Heart left ventricle (tissue), 16 donors: ENCODE measurements at regions not wholly inside any gene's neighbourhood (a gene's known extent, or its start where the extent isn't known, plus 50 kb on each side); places are given as distances from the start of the nearest gene placed in this dataset.
"Not testable (repeated sequence)": the region's sequence is repeated elsewhere in the genome, so short reads cannot be mapped to it uniquely, and the experiment has no call there.

Source experiments
- ATAC-seq, 4 donors: fragments of 200-7000 bp; cut with Tn5 transposase; one replicate each; pipeline ENCODE4 v1.9.1; 2020 to 2022; ENCODE audit warnings: moderate library complexity in 4 of 4, mild to moderate bottlenecking in 3 of 4, moderate number of reproducible peaks in 1 of 4
- DNase-seq, 5 donors: peaks; one replicate each; pipeline ENCODE4 v3.0.0-alpha.2; 2020
- H3K27ac ChIP-seq, 12 donors: fragments of 200-600 bp; sonication (generic) in 4 of 12; one replicate each; pipeline versions ENCODE4 v1.5.0 to v1.8.0; 2016 to 2022; ENCODE audit warnings: mild to moderate bottlenecking in 2 of 12
- H3K27me3 ChIP-seq, 9 donors: fragments of 200-600 bp; sonication (generic) in 2 of 9; one replicate each; pipeline versions ENCODE4 v1.5.1 to v1.8.0; 2016 to 2022; ENCODE audit warnings: mild to moderate bottlenecking in 3 of 9
- H3K36me3 ChIP-seq, 9 donors: fragments of 200-600 bp; sonication (generic) in 2 of 9; one replicate each; pipeline versions ENCODE4 v1.5.0 to v1.8.0; 2018 to 2022; ENCODE audit warnings: mild to moderate bottlenecking in 2 of 9
- H3K4me1 ChIP-seq, 12 donors: fragments of 200-600 bp; sonication (generic) in 4 of 12; one replicate each; pipeline versions ENCODE4 v1.5.0 to v1.8.0; 2016 to 2022; ENCODE audit warnings: mild to moderate bottlenecking in 3 of 12
- H3K4me3 ChIP-seq, 12 donors: fragments of 200-600 bp; sonication (generic) in 4 of 12; one replicate each; pipeline versions ENCODE4 v1.5.0 to v1.8.0; 2017 to 2022; ENCODE audit warnings: mild to moderate bottlenecking in 9 of 12, moderate library complexity in 4 of 12
- H3K9me3 ChIP-seq, 12 donors: fragments of 200-600 bp; sonication (generic) in 4 of 12; one replicate each; pipeline versions ENCODE4 v1.5.0 to v1.8.0; 2016 to 2022; ENCODE audit warnings: mild to moderate bottlenecking in 1 of 12
- WGBS, 4 donors: extraction: QIAGEN DNeasy Blood & Tissue Kit in 2 of 4; methylation state at CpG; one replicate each; pipeline versions ENCODE4 v1.1.5 to v1.1.7; 2013 to 2018; 5-methylcytosine and 5-hydroxymethylcytosine counted together
- intact Hi-C, 10 donors: fragments of 100-400 bp; cut with DNase I; formaldehyde crosslinking; loops; one replicate each; pipeline versions ENCODE4 v1.11.1 to v1.14.2; 2022
- TF ChIP-seq, protein P1 (sequence below), 12 donors: fragments of 200-600 bp; sonication (generic) in 4 of 12; IDR thresholded peaks; one replicate each; pipeline versions ENCODE4 v1.5.0 to v1.8.0; 2018 to 2022; ENCODE audit warnings: antibody characterized with exemption in 12 of 12, mild to moderate bottlenecking in 5 of 12
- donor health status: ischemic (EF 13 %, LVEDD 7.1; RV severe dilation, severe dysfunction).
- donor health status: healthy with polysubstance abuse.
- donor health status: DM: no; HTN: yes; CAD: no.
- donor health status: DM: no; HTN: no; CAD: no.
- donor health status: ischemic (EF 25% LVEDD 6.9; RV normal size, moderate dysfunction).
- donor health status: ischemic (EF 25% LVEDD 5.7; RV mildly dilated, moderate dysfunction).
- donor health status: healthy.
- donor health status: DM: yes; HTN: yes; CAD: no.
- donor health status: ischemic (EF 35%, LVEDD 5.7; RV mildly dilated, moderate dysfunction).
- donor health status: nonischemic (EF 11% LVEDD 7.7; RV severe dilation, severe dysfunction).
- donor health status: DM: yes; HTN: yes; CAD: no.
- donor health status: PGD.
- donor health status: ischemic (EF 29% LVEDD 5.4; RV normal size, mild dysfunction).
- donor health status: nonischemic (EF 23%, LVEDD 6.1; RV moderate dilation, normal function).

DNA sequence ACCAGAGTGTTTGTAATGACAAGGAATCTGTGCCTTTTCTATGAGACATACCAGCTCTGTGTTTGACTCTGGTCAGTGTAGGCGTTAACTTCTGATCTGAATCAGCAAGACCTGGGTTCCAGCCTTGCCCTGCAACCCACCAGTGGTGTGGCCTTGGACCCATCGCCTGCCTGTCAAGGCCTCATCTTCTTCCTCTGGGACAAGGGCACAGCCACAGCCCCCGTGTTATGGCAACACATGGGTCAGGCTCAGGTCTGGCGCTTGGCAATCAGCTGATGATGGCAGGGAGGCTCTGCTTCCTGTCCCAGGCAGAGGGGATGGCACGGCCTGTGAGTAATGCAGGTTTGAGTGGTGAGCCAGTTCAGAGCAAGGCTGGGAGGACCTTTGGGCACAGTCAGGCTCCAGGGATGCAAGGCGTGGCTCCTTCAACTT, 69.1 kb upstream of the PLGLB2 start:
- H3K4me3 ChIP-seq, intact Hi-C loops, H3K4me1 ChIP-seq, H3K27ac ChIP-seq, H3K9me3 ChIP-seq, H3K36me3 ChIP-seq, H3K27me3 ChIP-seq: not testable (repeated sequence)
- ATAC-seq (peak in 1 of 4 donors; percentile 10), DNase-seq (peak in 1 of 5 donors; percentile 47)
- WGBS, 4 donors = 80 to 100% (median 84%) methylated on average over 1 to 5 of the region's 6 CpGs; no CpG with 5 or more reads in 1 of the 4 donors

DNA sequence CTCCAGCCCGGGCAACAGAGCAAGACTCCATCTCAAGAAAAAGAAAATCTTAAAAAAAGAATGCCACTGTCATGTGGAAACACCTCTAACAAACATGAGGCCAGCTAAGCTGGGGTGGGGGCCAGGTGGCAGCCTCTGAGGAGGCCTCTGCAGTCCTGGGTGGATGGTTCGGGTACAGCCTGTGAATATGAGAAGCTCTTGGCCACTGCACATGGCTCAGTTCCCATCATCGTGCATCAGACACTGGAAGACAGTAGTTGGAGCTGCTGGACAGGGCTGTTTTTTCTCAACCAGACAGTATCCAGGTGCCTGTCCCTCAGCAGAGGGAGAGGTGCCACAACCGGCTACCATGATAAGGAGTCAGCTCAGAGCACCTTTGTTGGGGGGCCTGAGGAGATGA, 67.9 kb upstream of the PLGLB2 start:
- DNase-seq, H3K27me3 ChIP-seq, H3K4me3 ChIP-seq, H3K27ac ChIP-seq, H3K4me1 ChIP-seq, intact Hi-C loops, H3K9me3 ChIP-seq, H3K36me3 ChIP-seq: not testable (repeated sequence)
- ATAC-seq = peak in 1 of 4 donors; percentile 12
- WGBS, 4 donors = 13 to 46% (median 43%) methylated on average over 1 to 2 of the region's 4 CpGs; no CpG with 5 or more reads in 1 of the 4 donors

DNA sequence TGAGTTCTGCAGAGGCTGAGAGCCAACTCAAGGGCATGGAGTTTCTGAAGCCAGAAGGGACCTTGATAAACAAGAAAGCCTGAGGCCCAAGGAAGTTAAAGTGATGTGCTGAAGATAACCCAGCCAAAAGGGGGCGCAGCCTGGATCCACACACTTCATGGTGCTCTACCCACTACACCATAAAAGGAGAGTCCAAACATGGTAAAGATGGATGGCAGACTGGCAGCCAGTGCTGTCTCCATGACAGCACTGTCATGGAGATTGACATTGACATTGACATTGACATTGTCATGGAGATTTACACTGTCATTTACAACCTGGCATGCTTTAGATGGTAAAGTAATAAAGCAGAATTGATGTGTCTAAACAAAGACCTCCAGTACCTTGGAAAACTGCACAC, 67.2 kb upstream of the PLGLB2 start:
- WGBS, 4 donors = 89 to 90% methylated on average over 1 of the region's 1 CpG; no CpG with 5 or more reads in 2 of the 4 donors
- H3K27me3 ChIP-seq, DNase-seq, H3K4me3 ChIP-seq, H3K9me3 ChIP-seq, H3K27ac ChIP-seq, H3K4me1 ChIP-seq, ATAC-seq, H3K36me3 ChIP-seq, intact Hi-C loops: not testable (repeated sequence)

DNA sequence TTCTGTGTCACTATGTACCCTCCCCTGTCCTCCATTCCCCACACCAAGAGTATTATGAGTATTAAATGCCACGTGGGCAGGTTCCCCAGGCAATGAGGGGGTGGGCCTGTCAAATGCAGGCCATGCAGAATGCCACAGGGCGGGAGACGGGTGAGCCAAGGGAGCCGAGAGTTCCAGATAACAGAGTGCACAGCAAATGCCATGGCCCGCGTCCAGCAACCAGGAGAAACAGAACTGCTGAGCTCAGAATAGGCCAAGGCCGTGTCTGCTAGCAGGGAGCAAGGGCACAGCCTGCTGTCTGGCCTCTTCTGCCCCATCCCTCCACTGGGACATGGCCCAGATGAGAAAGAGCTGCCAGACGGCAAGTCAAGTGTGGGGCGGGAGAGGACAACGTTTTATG, 64.4 kb upstream of the PLGLB2 start:
- H3K27ac ChIP-seq = peak overlapping the region in 3 of 12 donors; percentile 23 to 41 (median 32)
- WGBS, 4 donors = 14 to 51% (median 29%) methylated on average over 1 to 10 of the region's 10 CpGs

DNA sequence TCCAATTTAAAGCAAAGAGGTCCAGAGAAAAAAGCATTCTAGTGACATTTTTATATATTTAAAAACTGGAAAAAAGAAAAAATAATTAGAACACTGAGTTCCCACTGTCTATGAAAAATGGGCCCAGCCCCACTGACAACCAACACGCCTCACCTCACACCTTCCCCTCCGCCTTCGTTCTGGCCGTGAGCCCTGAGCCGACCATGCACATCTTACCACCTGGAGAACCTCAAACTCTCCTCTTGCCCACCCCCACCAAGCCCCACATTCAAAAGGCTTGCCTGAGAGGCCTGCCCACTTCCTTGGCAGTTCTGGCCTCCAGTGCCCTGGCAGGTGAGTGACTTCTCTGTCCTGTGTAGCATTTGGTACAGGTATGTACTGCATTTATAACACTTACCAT, 63.9 kb upstream of the PLGLB2 start:
- intact Hi-C loops, H3K4me1 ChIP-seq, H3K27me3 ChIP-seq, H3K4me3 ChIP-seq, H3K36me3 ChIP-seq, DNase-seq, ATAC-seq, H3K9me3 ChIP-seq, H3K27ac ChIP-seq: not testable (repeated sequence)
- WGBS, 4 donors = 70 to 84% (median 80%) methylated on average over 5 of the region's 5 CpGs

More for the DNA sequence above, 64.4 kb upstream of the PLGLB2 start:
- H3K9me3 ChIP-seq, H3K4me3 ChIP-seq, H3K4me1 ChIP-seq, intact Hi-C loops, H3K27me3 ChIP-seq, H3K36me3 ChIP-seq: not testable (repeated sequence)
- TF ChIP-seq, protein P1, sequence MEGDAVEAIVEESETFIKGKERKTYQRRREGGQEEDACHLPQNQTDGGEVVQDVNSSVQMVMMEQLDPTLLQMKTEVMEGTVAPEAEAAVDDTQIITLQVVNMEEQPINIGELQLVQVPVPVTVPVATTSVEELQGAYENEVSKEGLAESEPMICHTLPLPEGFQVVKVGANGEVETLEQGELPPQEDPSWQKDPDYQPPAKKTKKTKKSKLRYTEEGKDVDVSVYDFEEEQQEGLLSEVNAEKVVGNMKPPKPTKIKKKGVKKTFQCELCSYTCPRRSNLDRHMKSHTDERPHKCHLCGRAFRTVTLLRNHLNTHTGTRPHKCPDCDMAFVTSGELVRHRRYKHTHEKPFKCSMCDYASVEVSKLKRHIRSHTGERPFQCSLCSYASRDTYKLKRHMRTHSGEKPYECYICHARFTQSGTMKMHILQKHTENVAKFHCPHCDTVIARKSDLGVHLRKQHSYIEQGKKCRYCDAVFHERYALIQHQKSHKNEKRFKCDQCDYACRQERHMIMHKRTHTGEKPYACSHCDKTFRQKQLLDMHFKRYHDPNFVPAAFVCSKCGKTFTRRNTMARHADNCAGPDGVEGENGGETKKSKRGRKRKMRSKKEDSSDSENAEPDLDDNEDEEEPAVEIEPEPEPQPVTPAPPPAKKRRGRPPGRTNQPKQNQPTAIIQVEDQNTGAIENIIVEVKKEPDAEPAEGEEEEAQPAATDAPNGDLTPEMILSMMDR (IDR thresholded peaks at IDR 0.05) = peak in 6 of 12 donors; percentile 15 to 42 (median 32)
- DNase-seq (peak; percentile 78 to 90 (median 82)), ATAC-seq (peak; percentile 96 to 98 (median 98))

DNA sequence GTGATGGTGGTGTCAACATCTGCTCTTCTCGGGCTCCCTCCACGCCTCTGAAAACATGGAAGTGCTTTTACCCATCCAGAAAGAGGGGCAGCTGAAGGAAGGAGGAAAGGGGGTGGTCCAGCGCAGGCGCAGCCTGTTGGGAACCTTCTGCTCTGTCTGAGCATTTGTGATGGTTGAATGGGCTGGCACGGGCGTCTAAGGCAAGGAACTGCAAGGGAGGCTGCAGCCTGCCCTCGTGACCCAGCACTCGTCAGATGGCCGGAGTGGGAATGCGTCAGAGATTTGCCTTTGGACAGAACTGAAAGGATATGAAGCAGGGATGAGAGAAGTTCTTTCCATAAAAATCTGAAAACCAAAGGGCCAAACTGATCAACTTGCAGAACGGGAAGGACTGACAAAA, 62.3 kb upstream of the PLGLB2 start:
- 69 to 86% (median 81%) methylated on average over 1 to 9 of the region's 11 CpGs for WGBS, 4 donors
- H3K4me1 ChIP-seq, H3K9me3 ChIP-seq, ATAC-seq, H3K27ac ChIP-seq, H3K36me3 ChIP-seq, H3K4me3 ChIP-seq, H3K27me3 ChIP-seq, intact Hi-C loops: not testable (repeated sequence)
- peak in 1 of 5 donors; percentile 33 for DNase-seq

DNA sequence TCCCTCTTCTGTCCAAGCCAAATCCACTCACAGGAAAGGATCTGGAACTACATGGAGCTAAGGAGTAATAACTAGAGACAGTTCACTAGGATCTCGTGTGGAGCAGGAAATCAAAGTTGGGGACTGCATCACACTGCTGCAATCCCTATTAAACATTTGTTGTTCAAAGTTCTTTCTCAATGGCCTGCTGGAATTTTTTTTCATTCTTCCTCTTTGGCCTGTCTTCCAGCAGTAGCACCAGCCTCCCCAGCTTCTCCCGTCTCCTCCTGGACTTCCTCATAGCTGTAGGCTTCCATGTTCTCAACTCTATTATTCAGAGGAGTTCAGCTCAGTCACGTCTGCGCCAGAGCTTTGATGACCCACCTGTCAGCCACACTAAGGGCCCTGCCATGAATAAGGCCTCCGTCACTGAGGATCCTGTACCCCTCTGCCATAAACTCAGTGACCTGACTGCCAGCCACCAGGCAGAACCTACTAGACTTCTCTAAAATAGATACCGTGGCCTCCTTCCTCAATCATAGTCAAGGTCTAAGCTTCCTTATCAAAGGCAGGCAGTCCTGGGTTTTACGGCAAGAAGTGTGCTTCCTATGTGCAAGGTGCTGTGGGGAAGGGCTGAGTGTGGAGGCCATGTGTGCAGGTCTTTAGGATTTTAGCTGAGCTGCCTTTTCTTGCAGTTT, 60.9 kb upstream of the PLGLB2 start:
- H3K36me3 ChIP-seq, H3K27me3 ChIP-seq, ATAC-seq, H3K27ac ChIP-seq, intact Hi-C loops, H3K4me3 ChIP-seq, H3K4me1 ChIP-seq, DNase-seq, H3K9me3 ChIP-seq: not testable (repeated sequence)
- no CpG with 5 or more reads among the region's 7 CpGs for WGBS, 4 donors

DNA sequence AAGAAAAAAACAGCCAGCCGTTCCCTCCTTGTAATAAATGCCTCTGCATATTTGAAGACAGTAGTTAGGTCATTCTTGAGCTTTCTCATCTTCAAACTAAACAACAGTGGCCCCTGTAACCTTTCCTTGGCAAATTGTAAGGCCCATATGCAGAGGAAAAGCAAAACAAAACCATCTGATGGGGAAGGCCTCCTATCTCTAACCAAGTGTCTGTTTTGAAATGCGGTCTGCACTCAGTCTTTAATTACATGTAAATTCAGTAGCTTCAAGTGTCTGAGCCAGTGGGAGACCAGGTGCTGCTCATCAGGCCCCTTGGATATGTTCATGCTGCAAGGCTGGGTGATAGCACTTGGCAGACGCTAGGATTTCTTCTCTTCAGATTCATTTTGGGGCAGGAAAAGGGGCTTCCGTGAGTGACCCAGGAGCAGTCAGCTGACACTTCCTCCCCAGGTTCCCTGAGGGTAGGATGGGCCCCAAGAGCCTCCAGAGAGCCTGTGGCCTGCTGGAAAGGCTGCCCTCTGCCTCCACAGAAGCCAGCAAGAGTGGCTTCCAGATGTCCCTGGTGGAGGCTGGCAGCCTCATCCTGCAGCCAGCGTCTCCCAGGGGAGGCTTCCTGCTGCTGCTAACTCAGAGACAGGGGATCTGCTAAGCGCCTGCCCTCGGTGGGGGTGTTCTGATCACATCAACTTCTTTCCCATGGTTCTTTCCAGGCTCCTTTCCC, 60.2 kb upstream of the PLGLB2 start:
- H3K9me3 ChIP-seq, H3K4me1 ChIP-seq, intact Hi-C loops, H3K27me3 ChIP-seq, H3K4me3 ChIP-seq, H3K36me3 ChIP-seq, DNase-seq, H3K27ac ChIP-seq, ATAC-seq: not testable (repeated sequence)
- 50 to 68% (median 56%) methylated on average over 1 to 4 of the region's 7 CpGs for WGBS, 4 donors

DNA sequence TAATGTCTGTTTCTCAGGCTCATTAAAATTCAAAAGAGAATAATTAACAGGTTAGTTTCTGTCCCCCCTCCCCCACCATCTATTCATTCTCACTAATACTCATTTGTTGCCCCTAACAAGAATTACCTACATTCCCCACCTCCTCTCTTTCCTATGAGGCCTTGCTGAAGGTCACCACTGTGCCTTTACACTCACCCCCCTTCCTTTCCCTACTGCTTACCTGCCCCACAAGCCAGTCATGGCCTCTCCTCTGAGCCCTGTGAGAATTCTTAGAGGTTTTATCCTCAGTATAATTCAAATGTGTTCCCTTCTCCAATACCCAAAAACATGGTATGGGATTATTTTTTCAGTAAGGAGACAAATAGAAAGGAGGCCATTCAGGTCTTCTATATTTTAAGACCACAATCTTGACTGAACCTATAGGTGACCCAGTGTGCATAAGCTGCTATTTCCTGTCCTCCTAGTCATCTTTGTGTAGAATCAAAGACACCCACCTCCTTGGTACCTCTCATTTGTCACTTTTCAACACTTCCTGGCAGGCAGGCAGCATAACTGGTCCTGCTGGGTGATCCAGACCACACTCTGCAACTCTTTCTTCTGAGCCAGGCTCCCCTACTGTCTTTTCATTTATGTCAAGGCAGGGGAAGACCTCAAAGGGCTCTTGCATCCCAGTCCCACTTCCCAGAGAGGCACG, 55.8 kb upstream of the PLGLB2 start:
- intact Hi-C loops, H3K4me3 ChIP-seq: not testable (repeated sequence)
- WGBS, 4 donors = 95 to 100% methylated on average over 1 of the region's 1 CpG; no CpG with 5 or more reads in 2 of the 4 donors

DNA sequence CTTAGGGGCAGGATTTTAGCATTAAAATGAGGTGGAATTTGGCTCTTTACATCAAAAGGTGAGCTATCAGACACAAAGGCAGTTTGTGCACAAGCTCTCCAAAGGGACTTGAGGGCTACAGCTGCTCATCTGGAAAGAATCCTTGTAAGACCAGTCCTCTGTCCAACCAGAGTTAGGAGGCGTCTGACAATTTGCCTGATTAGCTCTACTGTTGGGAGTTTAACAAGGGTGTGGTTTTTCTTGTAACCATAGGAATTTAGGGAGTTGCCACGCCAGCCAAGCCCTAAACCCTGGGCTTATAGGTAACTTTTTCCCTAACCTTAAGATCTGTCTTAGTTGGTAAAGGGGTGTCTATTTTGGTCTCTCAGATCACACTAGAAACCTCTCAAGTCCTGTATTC, 55.0 kb upstream of the PLGLB2 start:
- H3K27ac ChIP-seq, H3K9me3 ChIP-seq, H3K36me3 ChIP-seq, H3K4me3 ChIP-seq, DNase-seq, ATAC-seq, H3K4me1 ChIP-seq, intact Hi-C loops, H3K27me3 ChIP-seq: not testable (repeated sequence)
- WGBS, 4 donors = 92 to 100% (median 93%) methylated on average over 1 to 2 of the region's 2 CpGs

More for the DNA sequence above, 55.8 kb upstream of the PLGLB2 start:
- not testable (repeated sequence) for H3K27me3 ChIP-seq, H3K27ac ChIP-seq, ATAC-seq, H3K4me1 ChIP-seq, H3K9me3 ChIP-seq, H3K36me3 ChIP-seq, DNase-seq
